ENCODE measurements at regions not wholly inside any gene's neighbourhood (a gene's known extent, or its start where the extent isn't known, plus 50 kb on each side); places are given as distances from the start of the nearest gene placed in this dataset.
A peak's percentile ranks its signal among the peaks of the same experiment; 100 is the strongest.
"Not testable (repeated sequence)": the region's sequence is repeated elsewhere in the genome, so short reads cannot be mapped to it uniquely, and the experiment has no call there.

- not testable (repeated sequence) for FAIRE-seq
These were observed 786.9 kb downstream of the TTLL7 start for GRCh38 chr1:83212033-83212432.

GRCh38 chr1:83208540-83208939, 790.4 kb downstream of the TTLL7 start:
- not testable (repeated sequence) for FAIRE-seq

- FAIRE-seq, result not testable (repeated sequence)
These were observed 804.3 kb downstream of the TTLL7 start for GRCh38 chr1:83194610-83195009.

GRCh38 chr1:83182033-83182728, 816.8 kb downstream of the TTLL7 start:
- FAIRE-seq, result not testable (repeated sequence)

GRCh38 chr1:83180621-83181020, 818.3 kb downstream of the TTLL7 start:
- FAIRE-seq, result not testable (repeated sequence)

- FAIRE-seq, result not testable (repeated sequence)
These were observed 831.3 kb downstream of the TTLL7 start for GRCh38 chr1:83167634-83168033.

- not testable (repeated sequence) for FAIRE-seq
These were observed 835.0 kb downstream of the TTLL7 start for GRCh38 chr1:83163879-83164475.

GRCh38 chr1:83158924-83159323, 840.0 kb downstream of the TTLL7 start:
- not testable (repeated sequence) for FAIRE-seq

GRCh38 chr1:83154306-83154705, 844.6 kb downstream of the TTLL7 start:
- not testable (repeated sequence) for FAIRE-seq

GRCh38 chr1:83151167-83151898, 847.6 kb downstream of the TTLL7 start:
- not testable (repeated sequence) for FAIRE-seq

- FAIRE-seq, result not testable (repeated sequence)
These were observed 848.5 kb downstream of the TTLL7 start for GRCh38 chr1:83150479-83150878.

- not testable (repeated sequence) for FAIRE-seq
These were observed 853.1 kb downstream of the TTLL7 start for GRCh38 chr1:83145820-83146219.

- not testable (repeated sequence) for FAIRE-seq
These were observed 856.1 kb downstream of the TTLL7 start for GRCh38 chr1:83142802-83143201.

GRCh38 chr1:83135524-83136157, 863.3 kb downstream of the TTLL7 start:
- FAIRE-seq, result not testable (repeated sequence)

- FAIRE-seq, result not testable (repeated sequence)
These were observed 864.5 kb downstream of the TTLL7 start for GRCh38 chr1:83134322-83135014.

- FAIRE-seq, result no peak
These were observed 867.3 kb downstream of the TTLL7 start for GRCh38 chr1:83131692-83131955.

- no peak for FAIRE-seq
These were observed 867.8 kb downstream of the TTLL7 start for GRCh38 chr1:83130886-83131691.

GRCh38 chr1:83129107-83129506, 869.8 kb downstream of the TTLL7 start:
- no peak for FAIRE-seq

GRCh38 chr1:83125456-83125855, 873.5 kb downstream of the TTLL7 start:
- no peak for FAIRE-seq

- peak; percentile 96 for FAIRE-seq
These were observed 875.9 kb downstream of the TTLL7 start for GRCh38 chr1:83123019-83123418.

GRCh38 chr1:83118472-83118871, 880.5 kb downstream of the TTLL7 start:
- no peak for FAIRE-seq

GRCh38 chr1:83117030-83117429, 881.9 kb downstream of the TTLL7 start:
- not testable (repeated sequence) for FAIRE-seq
